Activated T-cell treated with anti-CD3 and anti-CD28 coated beads, Interleukin-2, amount 50 U/mL, for 48 hours (primary cell): ENCODE measurements at regions not wholly inside any gene's neighbourhood (a gene's known extent, or its start where the extent isn't known, plus 50 kb on each side); places are given as distances from the start of the nearest gene placed in this dataset.
"Not testable (repeated sequence)": the region's sequence is repeated elsewhere in the genome, so short reads cannot be mapped to it uniquely, and the experiment has no call there.

ENCODE experiments used
- DNase-seq, 2 experiments: peaks; one replicate each; pipeline ENCODE4 v3.0.0-alpha.2; 2020

DNA sequence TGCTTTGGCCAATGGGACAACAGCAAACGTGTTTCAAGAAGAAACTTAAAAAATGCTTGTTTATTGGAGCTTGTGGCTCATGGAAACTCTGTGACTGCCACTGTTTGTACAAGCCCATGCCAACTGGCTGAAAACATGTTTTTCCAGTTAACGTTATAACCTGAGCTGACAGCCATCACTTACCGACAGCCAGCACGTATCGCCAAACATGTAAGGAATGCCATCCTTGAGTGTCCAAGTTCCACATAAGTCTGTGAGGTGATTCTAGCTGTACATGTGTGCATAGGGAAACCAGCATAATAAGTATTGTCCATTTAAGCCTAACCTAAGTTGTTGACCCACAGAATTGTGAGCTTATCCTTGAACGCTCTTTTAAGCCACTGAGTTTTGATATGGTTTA, 596.9 kb downstream of the TRHDE start:
- no peak for DNase-seq

DNA sequence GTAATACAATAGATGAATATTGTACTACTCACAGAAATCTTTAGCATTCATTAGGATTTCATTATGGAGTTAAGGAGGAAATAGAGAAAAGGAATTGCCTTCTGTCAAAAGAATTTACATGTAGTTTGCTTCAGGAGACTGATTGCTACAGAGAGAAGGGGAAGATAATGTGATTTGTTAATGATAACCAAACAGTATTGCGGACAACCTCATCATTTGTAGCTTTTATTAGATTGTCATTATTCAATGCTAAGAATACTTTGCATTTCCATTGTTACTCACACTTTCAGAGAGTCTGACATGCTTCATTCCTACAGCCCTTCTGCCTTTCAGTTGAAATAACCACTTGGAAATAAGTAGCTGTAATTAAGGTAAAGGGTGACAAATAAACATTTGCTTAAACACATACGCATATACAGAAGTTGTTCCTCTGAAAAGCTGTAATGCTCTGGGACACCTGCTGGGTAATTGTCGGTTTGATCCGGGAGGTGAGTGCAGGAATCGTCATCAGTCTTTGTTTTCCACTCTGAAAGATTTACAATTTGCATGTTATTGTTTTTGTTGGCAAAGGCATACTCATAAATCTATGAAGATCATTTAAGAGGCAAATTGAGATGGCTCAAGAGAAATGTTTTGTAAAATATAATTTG, 600.2 kb downstream of the TRHDE start:
- DNase-seq = no peak

DNA sequence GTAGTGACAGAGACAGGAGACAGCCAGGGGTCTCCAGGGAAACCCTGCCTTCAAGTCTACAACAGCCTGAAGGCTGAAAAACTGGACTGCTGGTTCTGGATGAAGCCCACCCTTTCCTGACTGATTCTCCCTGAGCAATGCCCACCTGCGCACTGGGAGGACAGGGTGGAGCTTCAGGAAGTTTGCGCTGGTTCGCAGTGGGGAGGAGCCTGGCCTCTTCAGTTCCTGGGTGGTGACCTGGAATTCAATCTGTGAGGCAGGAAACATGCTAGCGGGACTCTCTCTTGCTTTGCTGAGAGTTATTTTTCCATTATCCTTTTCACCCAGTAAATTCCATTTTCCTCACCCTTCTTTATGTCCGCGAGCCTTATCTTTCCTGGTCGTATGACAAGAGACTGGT, 600.8 kb downstream of the TRHDE start:
- no peak for DNase-seq

DNA sequence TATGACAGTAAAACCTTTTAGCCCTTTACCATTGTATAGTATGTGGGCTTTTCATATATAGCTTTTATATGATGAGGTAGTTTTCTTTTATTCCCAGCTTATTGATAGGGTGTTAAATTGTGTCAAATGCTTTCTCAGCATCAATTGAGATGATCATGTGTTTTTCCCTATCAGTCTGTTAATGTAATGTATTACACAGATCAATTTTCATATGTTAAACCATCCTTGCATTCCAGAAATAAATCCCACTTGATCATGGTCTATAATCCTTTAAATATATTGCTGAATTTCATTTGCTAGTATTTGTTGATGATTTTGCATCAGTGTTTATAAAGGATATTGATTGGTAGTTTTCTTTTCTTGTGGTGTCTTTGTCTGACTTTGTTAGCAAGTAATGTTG, 603.9 kb downstream of the TRHDE start:
- no peak for DNase-seq

DNA sequence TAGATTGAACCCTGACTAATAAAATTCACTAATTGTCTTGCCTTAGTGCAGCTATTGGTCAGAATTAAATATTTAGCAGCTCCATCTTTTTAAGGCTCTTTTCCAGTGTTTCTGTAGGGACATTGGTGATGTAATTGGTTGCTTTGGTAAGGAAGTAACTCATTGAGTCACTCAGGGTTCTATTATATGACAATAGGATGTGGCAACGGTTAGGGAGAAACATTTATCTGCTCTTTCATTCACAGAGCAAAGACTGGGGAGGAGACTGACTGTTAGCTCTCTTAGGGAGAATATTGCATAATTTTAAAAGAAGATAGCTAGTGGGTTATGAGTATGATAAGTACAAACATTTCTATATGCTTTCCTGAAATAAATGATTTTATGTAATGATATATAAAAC, 616.5 kb downstream of the TRHDE start:
- no peak for DNase-seq

DNA sequence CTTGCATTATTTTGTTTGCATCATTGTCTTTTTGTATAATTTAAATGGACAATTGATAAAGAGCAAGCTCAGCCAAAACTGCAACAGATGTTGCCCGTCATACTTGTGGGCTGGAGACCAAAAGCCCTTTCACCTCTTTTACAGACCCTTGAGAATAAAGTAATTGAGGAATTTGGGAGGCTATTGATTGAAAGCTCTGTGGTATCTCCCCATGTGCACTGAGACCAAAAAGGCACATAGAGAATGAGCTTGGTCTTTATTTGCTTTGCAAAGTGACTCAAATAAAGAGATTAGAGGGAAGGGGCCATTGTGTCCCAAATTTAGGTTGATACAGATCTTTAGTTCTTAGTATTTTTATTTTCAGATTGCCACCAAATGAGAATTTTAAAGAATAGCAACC, 617.6 kb downstream of the TRHDE start:
- no peak for DNase-seq

DNA sequence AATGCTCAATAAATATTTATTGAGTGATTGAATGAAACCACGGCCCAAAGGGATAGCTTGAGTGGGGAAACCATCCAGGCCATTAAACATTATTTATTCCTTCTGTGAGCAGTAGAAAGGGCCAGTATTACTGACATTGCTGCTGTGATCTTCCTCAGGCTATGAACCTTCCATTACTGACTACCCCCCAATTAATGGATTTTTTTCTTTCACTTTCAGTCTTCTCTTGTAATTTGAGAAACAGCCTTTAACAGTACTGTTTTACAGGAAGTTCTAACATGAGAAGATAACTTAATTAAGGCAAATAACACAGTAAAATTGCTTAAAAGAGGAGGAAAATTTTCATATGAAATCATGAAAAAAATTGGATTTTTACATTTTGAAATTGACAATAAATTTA, 629.5 kb downstream of the TRHDE start:
- no peak for DNase-seq

DNA sequence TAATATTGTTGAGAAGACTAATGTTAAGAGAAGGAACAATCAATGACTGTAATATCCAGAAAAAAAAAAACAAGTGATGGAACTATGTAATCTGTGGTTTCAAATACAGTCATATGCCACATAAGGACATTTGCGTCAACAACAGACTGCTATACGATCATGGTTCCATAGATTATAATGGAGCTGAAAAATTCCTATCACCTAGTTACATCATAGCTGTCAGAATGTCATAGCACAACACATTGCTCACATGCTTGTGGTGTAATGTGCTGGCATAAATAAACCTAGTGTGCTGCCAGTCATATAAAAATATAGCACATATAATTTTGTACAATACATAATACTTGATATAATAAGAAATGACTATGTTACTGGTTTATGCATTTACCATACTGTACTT, 653.5 kb downstream of the TRHDE start:
- no peak for DNase-seq

DNA sequence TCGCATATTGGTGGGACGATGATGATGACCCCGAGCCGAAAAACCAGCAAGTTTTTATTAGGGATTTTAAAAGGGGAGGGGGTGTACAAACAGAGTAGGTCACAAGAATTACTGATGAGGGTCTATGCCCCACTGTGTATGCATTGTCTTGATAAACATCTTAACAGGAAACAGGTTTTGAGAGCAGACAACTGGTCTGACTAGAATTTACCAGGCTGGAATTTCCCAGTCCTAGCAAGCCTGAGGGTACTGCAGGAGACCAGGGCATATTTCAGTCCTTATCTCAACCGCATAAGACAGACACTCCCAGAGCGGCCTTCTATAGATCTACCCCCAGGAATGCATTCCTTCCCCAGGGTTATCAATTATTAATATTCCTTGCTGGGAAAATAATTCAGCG, 659.7 kb downstream of the TRHDE start:
- not testable (repeated sequence) for DNase-seq

DNA sequence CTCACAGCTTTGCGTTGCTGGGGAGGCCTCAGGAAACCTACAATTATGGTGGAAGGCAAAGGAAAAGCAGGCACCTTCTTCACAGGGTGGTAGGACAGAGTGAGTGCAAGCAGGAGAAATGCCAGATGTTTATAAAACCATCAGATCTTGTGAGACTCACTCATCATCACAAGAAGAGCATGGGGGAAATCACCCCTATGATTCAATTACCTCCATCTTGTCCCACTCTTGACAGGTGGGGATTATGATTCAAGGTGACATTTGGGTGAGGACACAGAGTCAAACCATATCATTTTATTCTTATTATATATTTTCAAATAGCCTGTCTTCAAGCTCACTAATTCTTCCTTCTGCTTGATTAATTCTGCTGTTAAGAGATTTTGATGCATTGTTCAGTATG, 665.3 kb downstream of the TRHDE start:
- DNase-seq = no peak

DNA sequence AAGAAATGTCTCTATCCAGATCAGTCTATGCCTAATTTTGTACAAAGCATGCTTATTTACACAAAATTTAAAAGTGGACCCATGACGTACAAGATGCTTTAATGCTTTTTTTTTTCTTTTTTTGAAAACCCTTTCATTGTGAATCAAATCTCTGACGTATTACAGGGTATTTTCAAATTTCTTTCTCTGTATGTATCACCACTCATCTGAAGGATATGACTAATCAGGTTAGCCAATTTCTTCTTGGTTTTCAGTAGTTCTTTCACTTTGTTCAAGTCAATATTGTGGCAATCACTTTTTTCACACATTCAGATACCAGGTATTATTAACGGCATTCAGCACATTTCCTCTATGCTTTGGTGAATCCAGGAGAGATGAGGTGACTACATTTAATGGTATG, 685.3 kb downstream of the TRHDE start:
- DNase-seq = no peak

DNA sequence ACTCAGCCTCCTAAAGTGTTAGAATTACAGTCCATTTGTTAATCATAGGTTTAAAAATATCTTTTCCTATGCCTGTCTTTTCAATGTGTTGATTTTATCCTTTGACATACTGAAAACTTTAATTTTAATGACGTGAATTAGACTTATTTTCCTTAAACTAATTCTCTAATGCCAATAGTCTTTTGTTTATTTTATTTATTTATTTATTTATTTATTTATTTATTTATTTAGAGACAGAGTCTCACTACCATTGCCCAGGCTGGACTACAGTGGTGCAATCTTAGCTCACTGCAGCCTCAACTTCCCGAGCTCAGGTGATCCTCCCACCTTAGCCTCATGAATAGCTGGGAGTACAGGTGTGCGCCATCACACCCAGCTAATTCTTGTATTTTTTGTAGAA, 694.5 kb downstream of the TRHDE start:
- DNase-seq = no peak

DNA sequence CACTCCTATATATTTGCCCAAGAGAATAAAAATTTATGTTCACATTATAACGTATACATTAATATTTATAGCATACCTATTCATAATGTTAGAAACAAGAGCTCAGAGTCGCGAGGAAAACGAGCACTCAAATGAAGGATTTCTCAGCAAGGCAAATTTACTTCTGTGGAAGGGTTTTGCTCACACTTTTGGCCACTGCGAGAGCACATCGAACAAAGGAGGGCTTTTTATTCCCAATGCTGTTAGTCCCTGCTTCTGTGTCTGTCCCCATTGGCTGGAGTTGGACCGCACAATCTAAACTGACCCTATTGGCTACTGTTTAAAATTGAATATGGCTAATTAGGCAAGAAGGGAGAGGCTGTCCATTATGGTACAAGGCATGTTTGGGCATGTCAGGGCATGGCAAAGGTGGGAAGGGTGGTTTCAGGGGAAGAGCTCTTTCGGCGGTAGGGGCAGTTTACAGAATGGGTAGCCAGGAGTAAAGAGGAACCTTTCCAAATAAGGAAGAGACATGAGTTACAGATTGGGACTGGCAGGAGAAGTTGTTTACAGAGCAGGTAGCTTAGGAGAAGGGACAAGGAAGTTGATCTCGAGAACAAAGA, 702.9 kb downstream of the TRHDE start:
- DNase-seq = no peak

DNA sequence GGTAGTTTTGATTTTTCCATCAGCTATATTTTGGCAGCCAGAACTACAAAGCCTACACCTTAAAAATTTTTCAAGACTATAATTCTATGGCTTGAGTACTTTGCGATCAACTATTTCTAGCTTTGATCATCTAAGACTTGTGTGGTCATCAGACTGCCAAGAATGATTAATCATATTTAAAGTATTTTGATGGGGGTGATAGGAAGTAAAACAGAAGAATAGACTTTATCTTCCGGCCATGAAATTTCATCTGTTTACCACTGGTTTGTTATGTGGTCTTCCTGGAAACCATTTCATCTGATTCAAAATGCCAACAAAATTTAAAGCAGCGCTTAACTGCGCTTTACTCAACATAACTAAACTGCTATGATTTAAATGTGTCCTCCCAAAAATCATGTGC, 706.8 kb downstream of the TRHDE start:
- no peak for DNase-seq

DNA sequence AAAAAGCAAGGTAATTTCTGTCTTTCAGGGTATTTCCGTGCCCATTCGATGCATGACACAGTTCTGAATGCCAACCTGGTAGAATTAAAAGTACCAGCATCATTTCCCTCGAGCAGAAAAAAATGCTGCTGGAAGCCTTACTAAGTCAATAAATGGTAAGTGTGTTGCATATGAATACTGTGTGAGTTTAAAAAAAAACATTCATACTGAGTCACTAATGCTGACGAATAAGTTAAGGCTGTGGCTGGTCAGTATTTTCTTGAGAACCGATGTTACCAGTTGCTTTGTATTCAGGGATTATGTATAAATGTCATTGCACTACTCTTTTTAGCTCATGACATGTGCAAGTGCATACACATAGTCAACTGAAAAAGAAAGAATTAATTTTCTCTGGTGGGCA, 710.2 kb downstream of the TRHDE start:
- DNase-seq = no peak

DNA sequence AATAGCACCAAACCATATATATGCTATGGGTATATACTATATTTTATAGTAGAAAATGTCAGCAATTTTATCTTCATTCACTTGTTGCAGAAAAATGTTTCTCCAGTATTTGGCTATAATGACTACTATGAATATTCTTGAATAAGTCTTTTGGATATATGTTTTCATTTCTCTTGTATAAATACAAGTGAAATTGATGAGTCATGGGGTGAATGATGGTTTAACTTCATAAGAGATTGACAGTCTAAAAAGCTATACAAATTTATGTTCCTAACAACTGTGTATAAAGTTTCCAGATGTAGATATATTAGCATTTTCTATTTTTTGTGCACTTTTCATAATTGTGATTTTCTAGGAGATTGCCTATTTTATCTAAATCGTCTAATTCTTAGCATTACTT, 714.8 kb downstream of the TRHDE start:
- no peak for DNase-seq

DNA sequence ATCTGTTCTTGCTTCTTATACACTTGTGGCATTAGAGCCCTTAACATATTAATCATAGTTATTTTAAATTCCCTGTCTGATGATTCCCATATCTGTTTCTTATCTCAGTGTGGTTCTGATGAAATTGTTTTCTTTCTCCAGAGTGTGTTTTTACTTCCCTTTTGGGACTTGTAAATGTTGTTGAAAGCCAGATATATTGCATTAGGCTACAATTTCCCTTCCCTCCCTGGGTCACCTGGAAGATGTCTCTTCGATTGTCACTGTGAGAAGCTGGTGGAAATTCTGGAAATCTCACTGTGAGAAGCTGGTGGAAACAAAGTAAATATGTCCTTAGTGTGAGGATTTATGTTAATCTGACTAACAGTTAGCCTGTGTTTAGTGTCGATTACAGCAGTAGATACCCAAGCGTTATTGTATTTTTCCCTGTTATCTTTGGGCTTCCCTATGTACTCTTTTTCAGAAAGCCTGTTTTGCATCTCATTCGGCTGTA, 717.3 kb downstream of the TRHDE start:
- DNase-seq = no peak

DNA sequence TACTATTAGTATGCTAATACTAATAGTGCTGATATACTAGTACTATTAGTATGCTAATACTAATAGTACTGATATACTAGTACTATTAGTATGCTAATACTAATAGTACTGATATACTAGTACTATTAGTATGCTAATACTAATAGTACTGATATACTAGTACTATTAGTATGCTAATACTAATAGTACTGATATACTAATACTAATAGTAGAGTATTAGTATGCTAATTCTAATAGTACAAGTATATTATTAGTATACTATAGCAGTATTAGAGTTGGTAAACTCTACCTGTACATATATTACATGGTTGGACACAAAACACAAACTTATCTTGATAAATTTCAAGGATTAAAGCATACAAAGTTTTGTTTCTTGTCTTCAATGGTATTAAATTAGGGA, 722.9 kb downstream of the TRHDE start:
- DNase-seq = not testable (repeated sequence)

DNA sequence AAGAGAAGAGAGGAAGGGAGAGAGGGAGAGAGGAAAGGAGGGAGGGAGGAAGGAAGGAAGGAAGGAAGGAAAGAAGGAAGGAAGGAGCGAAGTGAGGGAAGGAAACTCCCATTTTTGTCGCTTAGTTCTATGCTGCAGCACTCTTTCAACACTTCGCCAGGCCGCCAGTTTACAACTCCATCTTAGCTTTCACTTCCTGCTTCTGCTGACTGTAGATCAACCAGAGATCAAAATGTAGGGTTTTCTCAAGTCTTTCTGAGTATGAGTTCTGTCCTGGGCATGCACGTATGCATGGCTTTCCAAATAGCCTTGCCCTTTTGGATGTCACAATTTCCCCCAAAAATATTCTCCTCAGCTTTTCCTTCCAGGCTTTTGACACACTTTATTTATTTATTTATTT, 723.4 kb downstream of the TRHDE start:
- DNase-seq = no peak

DNA sequence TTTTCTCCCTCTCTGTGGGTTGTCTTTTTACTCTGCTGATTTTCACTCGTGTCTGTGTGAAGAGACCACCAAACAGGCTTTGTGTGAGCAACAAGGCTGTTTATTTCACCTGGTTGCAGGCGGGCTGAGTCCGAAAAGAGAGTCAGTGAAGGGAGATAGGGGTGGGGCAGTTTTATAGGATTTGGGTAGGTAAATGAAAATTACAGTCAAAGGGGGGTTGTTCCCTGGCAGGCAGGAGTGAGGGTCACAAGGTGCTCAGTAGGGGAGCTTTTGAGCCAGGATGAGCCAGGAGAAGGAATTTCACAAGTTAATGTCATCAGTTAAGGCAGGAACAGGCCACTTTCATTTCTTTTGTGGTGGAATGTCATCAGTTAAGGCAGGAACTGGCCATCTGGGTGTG, 729.6 kb downstream of the TRHDE start:
- not testable (repeated sequence) for DNase-seq

DNA sequence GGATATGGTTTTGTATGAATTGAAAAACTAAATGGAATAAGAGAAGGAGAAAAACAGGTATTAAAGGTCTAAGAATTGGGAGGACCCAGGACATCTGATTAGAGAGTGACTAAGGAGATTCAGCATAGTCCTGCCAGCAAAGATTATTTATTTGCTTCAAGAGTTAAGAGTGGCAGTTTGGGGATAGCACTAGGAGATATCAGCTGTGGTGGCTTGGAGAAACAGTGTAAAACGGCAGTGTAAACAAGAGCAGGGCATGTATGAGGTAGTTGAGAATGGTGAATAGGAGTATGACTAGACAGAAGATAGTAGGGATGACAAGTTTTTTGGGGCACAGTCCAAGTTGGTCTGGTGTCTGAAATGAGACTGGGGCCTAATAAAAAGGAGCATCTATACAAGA, 730.3 kb downstream of the TRHDE start:
- DNase-seq = not testable (repeated sequence)

DNA sequence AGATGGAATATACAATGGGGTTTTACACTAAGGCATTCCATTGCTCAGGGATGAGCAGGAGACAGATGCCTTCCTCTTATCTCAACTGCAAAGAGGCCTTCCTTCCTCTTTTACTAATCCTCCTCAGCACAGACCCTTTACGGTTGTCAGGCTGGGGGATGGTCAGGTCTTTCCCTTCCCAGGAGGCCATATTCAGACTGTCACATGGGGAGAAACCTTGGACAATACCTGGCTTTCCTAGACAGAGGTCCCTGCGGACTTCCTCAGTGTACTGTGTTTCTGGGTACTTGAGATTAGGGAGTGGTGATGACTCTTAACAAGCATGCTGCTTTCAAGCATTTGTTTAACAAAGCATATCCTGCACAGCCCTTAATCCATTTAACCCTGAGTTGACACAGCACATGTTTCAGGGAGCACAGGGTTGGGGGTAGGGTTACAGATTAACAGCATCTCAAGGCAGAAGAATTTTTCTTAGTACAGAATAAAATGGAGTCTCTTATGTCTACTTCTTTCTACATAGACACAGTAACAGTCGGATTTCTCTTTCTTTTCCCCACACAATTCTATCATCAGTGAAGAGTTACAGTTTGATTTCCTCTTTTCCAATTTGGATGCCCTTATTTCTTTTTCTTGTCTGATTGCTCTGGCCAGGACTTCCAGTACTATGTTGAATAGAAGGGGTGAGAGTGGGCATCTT, 737.1 kb downstream of the TRHDE start:
- DNase-seq = not testable (repeated sequence)

DNA sequence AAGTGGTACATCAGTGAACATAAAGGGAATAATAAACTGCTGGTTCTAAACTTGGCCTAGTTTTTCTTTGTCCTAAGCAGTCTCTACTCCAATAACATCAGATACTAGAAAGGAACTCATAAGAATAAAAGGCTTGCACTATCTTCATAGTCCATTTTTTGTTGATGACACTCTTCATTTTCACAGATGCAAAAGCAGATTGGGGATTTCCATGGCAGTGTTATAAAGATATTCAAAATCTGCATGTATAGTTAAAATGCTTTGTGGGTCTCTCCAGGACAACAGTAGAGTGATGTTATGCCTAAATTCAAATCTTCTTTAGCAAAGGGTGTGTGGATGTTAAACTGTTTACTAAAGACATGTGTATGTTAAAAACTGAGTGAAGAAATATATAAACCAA, 745.8 kb downstream of the TRHDE start:
- no peak for DNase-seq

DNA sequence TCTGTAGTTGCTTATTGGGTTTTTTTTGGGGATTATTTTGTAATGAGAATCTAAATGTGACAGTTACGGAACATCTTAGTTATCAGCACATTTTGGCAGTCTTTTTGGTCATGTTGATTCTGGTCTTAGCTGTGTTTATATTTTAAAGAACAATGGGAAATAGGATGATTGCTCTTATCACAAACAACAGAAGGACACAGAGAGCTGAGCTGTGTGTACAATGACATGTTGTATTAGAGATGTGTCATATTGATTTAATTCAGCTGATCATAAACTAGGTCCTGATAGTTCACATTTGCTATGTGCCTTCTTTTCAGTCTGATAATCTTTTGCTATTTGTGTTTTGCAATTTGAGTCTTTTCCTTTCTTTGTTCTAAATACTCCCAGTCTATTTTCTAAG, 781.7 kb downstream of the TRHDE start:
- no peak for DNase-seq

DNA sequence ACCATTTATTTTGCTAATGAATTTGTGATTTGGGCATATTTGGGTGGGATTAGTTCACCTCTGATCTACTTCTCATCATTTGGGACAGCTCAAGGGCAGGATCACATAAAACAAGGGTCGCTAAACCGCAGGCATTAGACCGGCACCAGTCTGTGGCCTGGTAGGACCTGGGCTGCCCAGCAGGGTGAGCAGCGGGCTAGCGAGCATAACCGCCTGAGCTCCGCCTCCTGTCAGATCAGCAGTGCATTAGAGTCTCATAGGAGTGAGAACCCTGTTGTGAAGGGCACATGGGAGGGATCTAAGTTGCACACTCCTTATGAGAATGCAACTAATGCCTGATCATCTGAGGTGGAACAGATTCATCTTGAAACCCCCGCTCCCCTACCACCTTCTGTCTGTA, 785.3 kb downstream of the TRHDE start:
- DNase-seq = no peak
